ENCODE measurements at regions not wholly inside any gene's neighbourhood (a gene's known extent, or its start where the extent isn't known, plus 50 kb on each side); places are given as distances from the start of the nearest gene placed in this dataset.

DNA sequence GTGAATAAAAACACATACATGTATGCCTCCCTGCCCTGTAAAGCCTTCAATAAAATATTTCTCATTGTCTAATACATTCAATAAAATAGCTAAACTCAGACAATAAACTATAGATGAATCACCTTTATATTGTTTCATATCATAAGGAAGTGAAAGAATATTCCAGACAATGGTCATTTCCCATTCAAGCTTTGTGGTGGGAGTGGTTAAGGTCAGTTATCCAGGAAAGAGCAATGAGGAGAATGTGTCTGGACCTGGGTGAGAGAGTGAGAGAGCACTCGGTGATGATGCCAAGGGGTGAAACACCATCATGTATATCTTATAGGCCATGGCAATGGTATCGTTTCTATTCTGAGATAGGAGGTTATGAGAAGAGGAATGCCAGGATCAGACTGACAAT, 197.8 kb downstream of the PDHA2 start:
- Histone ChIP-seq H3K4me3 (no peak overlapping the region), H3K9me3 (no peaks in the 10 kb centered on the region), H3K27me3 (no peaks in the 10 kb centered on the region), H3K4me1 (no peaks in the 10 kb centered on the region), H3K27ac (no peak overlapping the region), H3K9ac (ENCODE audit: low read depth in 2 of 2, low read length in 2 of 2) (no peak overlapping the region), H3K36me3 (no peaks in the 10 kb centered on the region)
- intact Hi-C loops (cut with DNase I) = no loop called here
- TF ChIP-seq, protein P1, sequence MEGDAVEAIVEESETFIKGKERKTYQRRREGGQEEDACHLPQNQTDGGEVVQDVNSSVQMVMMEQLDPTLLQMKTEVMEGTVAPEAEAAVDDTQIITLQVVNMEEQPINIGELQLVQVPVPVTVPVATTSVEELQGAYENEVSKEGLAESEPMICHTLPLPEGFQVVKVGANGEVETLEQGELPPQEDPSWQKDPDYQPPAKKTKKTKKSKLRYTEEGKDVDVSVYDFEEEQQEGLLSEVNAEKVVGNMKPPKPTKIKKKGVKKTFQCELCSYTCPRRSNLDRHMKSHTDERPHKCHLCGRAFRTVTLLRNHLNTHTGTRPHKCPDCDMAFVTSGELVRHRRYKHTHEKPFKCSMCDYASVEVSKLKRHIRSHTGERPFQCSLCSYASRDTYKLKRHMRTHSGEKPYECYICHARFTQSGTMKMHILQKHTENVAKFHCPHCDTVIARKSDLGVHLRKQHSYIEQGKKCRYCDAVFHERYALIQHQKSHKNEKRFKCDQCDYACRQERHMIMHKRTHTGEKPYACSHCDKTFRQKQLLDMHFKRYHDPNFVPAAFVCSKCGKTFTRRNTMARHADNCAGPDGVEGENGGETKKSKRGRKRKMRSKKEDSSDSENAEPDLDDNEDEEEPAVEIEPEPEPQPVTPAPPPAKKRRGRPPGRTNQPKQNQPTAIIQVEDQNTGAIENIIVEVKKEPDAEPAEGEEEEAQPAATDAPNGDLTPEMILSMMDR (IDR thresholded peaks at IDR 0.05) = no peak
- no peak for DNase-seq

- intact Hi-C loops (cut with DNase I) = no loop called here
- TF ChIP-seq, protein P1 (IDR thresholded peaks at IDR 0.05) = no peak
Observed at GRCh38 chr4:96039217-96039616, 199.3 kb downstream of the PDHA2 start.

GRCh38 chr4:96039803-96040436, 200.0 kb downstream of the PDHA2 start:
- no peak overlapping the region for H3K9ac ChIP-seq (ENCODE audit: low read depth in 2 of 2, low read length in 2 of 2)
- no peak for DNase-seq
- intact Hi-C loops (cut with DNase I) = no loop called here
- H3K36me3 ChIP-seq = no peaks in the 10 kb centered on the region
- no peaks in the 10 kb centered on the region for H3K9me3 ChIP-seq
- H3K27ac ChIP-seq = no peak overlapping the region
- H3K4me3 ChIP-seq = no peak overlapping the region
- no peaks in the 10 kb centered on the region for H3K4me1 ChIP-seq
- TF ChIP-seq, protein P1 (IDR thresholded peaks at IDR 0.05) = no peak
- H3K27me3 ChIP-seq = no peaks in the 10 kb centered on the region

More at GRCh38 chr4:96039217-96039616, 199.3 kb downstream of the PDHA2 start:
- no peak overlapping the region for H3K27ac ChIP-seq
- H3K4me3 ChIP-seq = no peak overlapping the region
- H3K27me3 ChIP-seq = no peaks in the 10 kb centered on the region
- no peaks in the 10 kb centered on the region for H3K9me3 ChIP-seq
- H3K4me1 ChIP-seq = no peaks in the 10 kb centered on the region
- DNase-seq = no peak
- no peaks in the 10 kb centered on the region for H3K36me3 ChIP-seq
- H3K9ac ChIP-seq (ENCODE audit: low read depth in 2 of 2, low read length in 2 of 2) = no peak overlapping the region

DNA sequence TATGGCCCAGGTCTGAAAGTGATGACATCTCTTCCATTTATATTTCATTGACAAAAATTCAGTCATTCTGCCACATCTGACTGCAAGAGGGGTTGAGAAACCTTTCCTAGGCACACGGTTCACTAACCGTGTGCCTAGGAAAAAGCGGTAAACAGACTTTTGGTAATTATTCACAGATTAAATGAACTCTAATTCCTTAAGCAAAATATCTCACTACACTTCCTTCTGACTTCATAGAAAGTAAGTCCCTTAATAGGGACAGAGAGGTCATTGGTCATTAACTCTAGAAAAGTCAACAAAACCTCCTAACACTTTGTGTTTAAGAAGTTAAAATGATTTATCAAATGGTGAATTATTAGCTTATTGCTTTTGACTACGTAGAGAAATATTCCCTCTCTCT, 205.1 kb downstream of the PDHA2 start:
- Histone ChIP-seq H3K36me3 (no peaks in the 10 kb centered on the region), H3K4me3 (no peak overlapping the region), H3K9me3 (no peaks in the 10 kb centered on the region), H3K27ac (no peak overlapping the region), H3K27me3 (no peaks in the 10 kb centered on the region), H3K9ac (ENCODE audit: low read depth in 2 of 2, low read length in 2 of 2) (no peak overlapping the region), H3K4me1 (no peaks in the 10 kb centered on the region)
- intact Hi-C loops (cut with DNase I) = no loop called here
- TF ChIP-seq, protein P1 (IDR thresholded peaks at IDR 0.05) = no peak
- no peak for DNase-seq

DNA sequence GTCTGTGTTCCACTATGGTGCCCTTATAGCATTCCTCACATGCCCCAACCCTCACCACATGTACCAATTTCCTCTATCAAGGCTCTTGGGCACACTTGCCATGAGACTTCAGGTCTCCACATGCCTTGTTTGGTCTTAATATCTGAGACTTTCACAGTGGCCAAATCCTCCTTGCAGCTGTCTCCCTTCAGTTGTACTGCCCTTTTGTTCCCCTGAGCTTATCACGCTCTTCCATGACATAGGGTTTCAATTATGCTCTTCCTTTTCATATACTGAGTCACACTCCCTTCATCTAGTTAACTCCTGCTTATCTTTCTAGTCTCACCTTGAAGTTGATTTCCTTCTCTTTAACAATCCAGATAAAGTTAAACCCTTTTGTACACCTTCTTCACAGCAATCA, 212.9 kb downstream of the PDHA2 start:
- DNase-seq = no peak
- no peaks in the 10 kb centered on the region for H3K27me3 ChIP-seq
- H3K9me3 ChIP-seq = no peaks in the 10 kb centered on the region
- TF ChIP-seq, protein P1 (IDR thresholded peaks at IDR 0.05) = no peak
- no peak overlapping the region for H3K9ac ChIP-seq (ENCODE audit: low read depth in 2 of 2, low read length in 2 of 2)
- no peaks in the 10 kb centered on the region for H3K36me3 ChIP-seq
- no peaks in the 10 kb centered on the region for H3K4me1 ChIP-seq
- no peak overlapping the region for H3K27ac ChIP-seq
- H3K4me3 ChIP-seq = no peak overlapping the region
- intact Hi-C loops (cut with DNase I) = no loop called here
